H1 (cell line): ENCODE measurements at regions not wholly inside any gene's neighbourhood (a gene's known extent, or its start where the extent isn't known, plus 50 kb on each side); places are given as distances from the start of the nearest gene placed in this dataset.

Experiments
- CTCF ChIA-PET: fragments of 300-600 bp; sonication (Branson Sonifier 250); formaldehyde crosslinking; loops from one replicate; lab custom pipeline; 2021; ENCODE audit not compliant: partially characterized antibody; lab: Charles Lee
- POLR2A ChIA-PET: fragments of 300-600 bp; sonication (Branson Sonifier 250); formaldehyde crosslinking; loops from one replicate; lab custom pipeline; 2021; ENCODE audit warnings: inconsistent platforms; ENCODE audit not compliant: partially characterized antibody; lab: Charles Lee
- DNase-seq, 2 experiments: peaks; one replicate each; pipeline versions ENCODE4 v3.0.0 to v3.0.0-alpha.2; 2010 to 2022; ENCODE audit warnings: low spot score in 2 of 2, low read depth in 1 of 2, mixed read lengths in 1 of 2
- FAIRE-seq: peaks from 2 replicates; lab custom pipeline; 2011; peaks lifted over from hg19 to GRCh38; lab: Jason Lieb, UNC
- H2AFZ ChIP-seq: 2 replicates; pipeline ENCODE4 v1.8.1; 2012; ENCODE audit warnings: low read length, inconsistent platforms
- H2AK5ac ChIP-seq: 2 replicates; pipeline ENCODE4 v1.6.1; 2013; ENCODE audit warnings: low read depth, low read length
- H2BK120ac ChIP-seq: replicated peaks from 2 replicates; pipeline ENCODE3; 2013; ENCODE audit warnings: low read depth, low read length, inconsistent platforms
- H2BK12ac ChIP-seq: 2 replicates; pipeline ENCODE4 v1.6.1; 2013; ENCODE audit warnings: low read depth, low read length
- H2BK15ac ChIP-seq: 2 replicates; pipeline ENCODE4 v1.6.1; 2013; ENCODE audit warnings: low read length
- H2BK20ac ChIP-seq: 2 replicates; pipeline ENCODE4 v1.6.1; 2013; ENCODE audit warnings: low read length
- H2BK5ac ChIP-seq: 2 replicates; pipeline ENCODE4 v1.6.1; 2013; ENCODE audit warnings: low read depth, low read length
- H3K14ac ChIP-seq: 2 replicates; pipeline ENCODE4 v1.6.1; 2013; ENCODE audit warnings: inconsistent platforms; ENCODE audit not compliant: insufficient read length
- H3K18ac ChIP-seq: 2 replicates; pipeline ENCODE4 v1.6.1; 2013; ENCODE audit warnings: low read length; ENCODE audit errors: extremely low read depth
- H3K23ac ChIP-seq: 2 replicates; pipeline ENCODE4 v1.6.1; 2013; ENCODE audit warnings: inconsistent platforms; ENCODE audit not compliant: insufficient read length
- H3K23me2 ChIP-seq: 2 replicates; pipeline ENCODE4 v1.6.1; 2013; ENCODE audit warnings: low read depth, low read length
- H3K27ac ChIP-seq: 2 replicates; pipeline ENCODE4 v1.6.1; 2011; ENCODE audit warnings: low read depth, low read length, inconsistent platforms
- H3K27me3 ChIP-seq, 4 experiments: replicated peaks in 1 of 4; 1 replicate in 1 of 4; 2 replicates in 3 of 4; pipeline versions ENCODE4 v1.6.1 to v1.8.1; 2011 to 2013; ENCODE audit warnings: low read length in 3 of 4, mild to moderate bottlenecking in 3 of 4, inconsistent platforms in 2 of 4, mixed read lengths in 2 of 4, moderate library complexity in 1 of 4; ENCODE audit not compliant: control insufficient read depth in 3 of 4, insufficient read depth in 3 of 4; ENCODE audit errors: extremely low read depth in 1 of 4
- H3K36me3 ChIP-seq, 4 experiments: 2 replicates each; pipeline versions ENCODE4 v1.6.1 to v1.8.1; 2011 to 2013; ENCODE audit warnings: mild to moderate bottlenecking in 4 of 4, low read length in 3 of 4, moderate library complexity in 2 of 4, control low read depth in 1 of 4, inconsistent platforms in 1 of 4; ENCODE audit not compliant: insufficient read depth in 4 of 4, control insufficient read depth in 2 of 4
- H3K4ac ChIP-seq: replicated peaks from 2 replicates; pipeline ENCODE3; 2013; ENCODE audit warnings: low read length, low read depth, mixed read lengths, inconsistent platforms; ENCODE audit not compliant: insufficient read length
- H3K4me1 ChIP-seq, 4 experiments: replicated peaks in 1 of 4; 1 replicate in 1 of 4; 2 replicates in 3 of 4; pipeline versions ENCODE4 v1.6.1 to v1.8.1; 2011 to 2013; ENCODE audit warnings: low read length in 3 of 4, inconsistent platforms in 2 of 4, mixed read lengths in 1 of 4; ENCODE audit not compliant: insufficient read depth in 4 of 4, control insufficient read depth in 3 of 4
- H3K4me2 ChIP-seq, 2 experiments: 2 replicates each; pipeline versions ENCODE4 v1.6.1 to v1.8.1; 2011 to 2013; ENCODE audit warnings: low read depth in 2 of 2, low read length in 2 of 2, control low read depth in 1 of 2, inconsistent platforms in 1 of 2, mild to moderate bottlenecking in 1 of 2; ENCODE audit not compliant: insufficient read depth in 1 of 2
- H3K4me3 ChIP-seq, 4 experiments: fragments of 200-600, 300-600 bp in 1 of 4; sonication (generic), shearing (Covaris generic), sonication (Bioruptor Twin) in 1 of 4; 2 replicates each; pipeline versions ENCODE4 v1.5.1 to v1.8.1; 2011 to 2016; ENCODE audit warnings: low read length in 4 of 4, low read depth in 3 of 4, control low read depth in 2 of 4, inconsistent platforms in 2 of 4, mild to moderate bottlenecking in 2 of 4, mixed read lengths in 1 of 4, moderate library complexity in 1 of 4; ENCODE audit not compliant: insufficient read depth in 2 of 4; ENCODE audit errors: extremely low read depth in 1 of 4
- H3K56ac ChIP-seq: replicated peaks from 2 replicates; pipeline ENCODE3; 2013; ENCODE audit warnings: low read depth, mild to moderate bottlenecking, mixed read lengths, low read length, inconsistent platforms; ENCODE audit not compliant: insufficient read length
- H3K79me1 ChIP-seq: 2 replicates; pipeline ENCODE4 v1.6.1; 2013; ENCODE audit warnings: low read depth, low read length, control low read depth
- H3K79me2 ChIP-seq, 2 experiments: 2 replicates each; pipeline versions ENCODE4 v1.6.1 to v1.8.1; 2012 to 2013; ENCODE audit warnings: low read length in 2 of 2, mild to moderate bottlenecking in 2 of 2, inconsistent platforms in 1 of 2; ENCODE audit not compliant: insufficient read depth in 2 of 2, control insufficient read depth in 1 of 2
- H3K9ac ChIP-seq, 4 experiments: replicated peaks in 1 of 4; 1 replicate in 1 of 4; 2 replicates in 3 of 4; pipeline versions ENCODE4 v1.6.1 to v1.8.1; 2011 to 2013; ENCODE audit warnings: low read depth in 3 of 4, low read length in 3 of 4, control low read depth in 2 of 4, mild to moderate bottlenecking in 2 of 4, moderate library complexity in 2 of 4, inconsistent platforms in 1 of 4; ENCODE audit errors: extremely low read depth in 1 of 4
- H3K9me3 ChIP-seq, 2 experiments: 2 replicates each; pipeline versions ENCODE4 v1.6.1 to v1.8.1; 2012 to 2013; ENCODE audit warnings: mild to moderate bottlenecking in 2 of 2, moderate library complexity in 2 of 2, control low read depth in 1 of 2, inconsistent platforms in 1 of 2, low read depth in 1 of 2, low read length in 1 of 2, mixed read lengths in 1 of 2; ENCODE audit not compliant: insufficient read depth in 2 of 2
- H4K20me1 ChIP-seq, 2 experiments: replicated peaks in 1 of 2; 2 replicates each; pipeline versions ENCODE3 to v1.8.1; 2011 to 2013; ENCODE audit warnings: inconsistent platforms in 2 of 2, low read length in 2 of 2, mild to moderate bottlenecking in 1 of 2; ENCODE audit not compliant: insufficient read depth in 2 of 2, control insufficient read depth in 1 of 2
- H4K5ac ChIP-seq: 2 replicates; pipeline ENCODE4 v1.6.1; 2013; ENCODE audit warnings: low read length, low read depth, mixed read lengths, inconsistent platforms; ENCODE audit not compliant: insufficient read length
- H4K8ac ChIP-seq: 2 replicates; pipeline ENCODE4 v1.8.0; 2013; ENCODE audit warnings: mild to moderate bottlenecking, moderate library complexity, low read length, inconsistent platforms; ENCODE audit not compliant: insufficient read depth; ENCODE audit errors: extremely low read depth
- H4K91ac ChIP-seq: replicated peaks from 2 replicates; pipeline ENCODE3; 2013; ENCODE audit warnings: low read length, mixed read lengths, inconsistent platforms; ENCODE audit not compliant: insufficient read length
- GABPA ChIP-seq: IDR thresholded peaks from 2 replicates; pipeline ENCODE4 v1.6.1; 2011; ENCODE audit warnings: mild to moderate bottlenecking, low read length, moderate library complexity, borderline replicate concordance; ENCODE audit not compliant: insufficient read depth
- HDAC6 ChIP-seq: IDR thresholded peaks from one replicate; pipeline ENCODE4 v1.7.1; 2012; ENCODE audit warnings: low read depth, mild to moderate bottlenecking, inconsistent platforms, low read length, moderate library complexity
- KDM5A ChIP-seq: fragments of 200-600 bp; IDR thresholded peaks from 2 replicates; pipeline ENCODE4 v1.7.1; 2012; ENCODE audit warnings: mild to moderate bottlenecking, low read length, inconsistent platforms, mixed read lengths
- POLR2A ChIP-seq, 2 experiments: IDR thresholded peaks; 1 replicate in 1 of 2; 2 replicates in 1 of 2; pipeline ENCODE4 v1.6.1; 2011; ENCODE audit warnings: low read depth in 2 of 2, low read length in 2 of 2, mild to moderate bottlenecking in 2 of 2; ENCODE audit errors: control extremely low read depth in 1 of 2
- RNF2 ChIP-seq: fragments of 200-900, 300-1000 bp; sonication (generic); IDR thresholded peaks from 2 replicates; pipeline ENCODE4 v1.7.1; 2016; ENCODE audit warnings: borderline replicate concordance, low read depth, mild to moderate bottlenecking, antibody characterized with exemption, low read length; ENCODE audit not compliant: poor library complexity, severe bottlenecking; ENCODE audit errors: missing control alignments
- SP2 ChIP-seq: IDR thresholded peaks from 2 replicates; pipeline ENCODE4 v1.6.1; 2012; ENCODE audit warnings: mild to moderate bottlenecking, low read length, inconsistent platforms
- WGBS, 2 experiments: shearing (Covaris generic) in 1 of 2; methylation state at CpG; one replicate each; pipeline versions ENCODE4 v1.1.6 to v1.1.7; 2013 to 2015; ENCODE audit warnings: low lambda C conversion rate in 2 of 2, mixed read lengths in 2 of 2, inconsistent platforms in 1 of 2, low coverage in 1 of 2, missing lambda C conversion rate in 1 of 2; ENCODE audit not compliant: insufficient replicate concordance in 2 of 2, insufficient coverage in 1 of 2, insufficient read length in 1 of 2; ENCODE audit errors: extremely low coverage in 1 of 2, missing lambda C conversion rate in 1 of 2; 5-methylcytosine and 5-hydroxymethylcytosine counted together

DNA sequence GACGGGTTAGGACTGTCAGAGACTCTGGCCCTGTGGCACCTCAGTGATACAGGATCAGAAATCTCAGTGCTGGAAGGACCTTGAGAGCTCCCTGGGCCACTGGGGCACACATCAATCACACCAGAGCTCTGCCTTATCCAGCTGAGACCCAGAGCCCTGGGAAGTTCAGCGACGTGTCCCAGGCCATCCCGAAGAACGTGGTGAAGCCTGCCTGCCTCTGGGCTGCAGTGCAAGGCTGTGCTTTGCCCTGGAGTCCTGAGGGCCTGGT lies 79.8 kb upstream of the MGMT start:
- WGBS, 2 experiments: 87% methylated on average over 5 of the region's 5 CpGs; no CpG with 5 or more reads in 1 of the 2 experiments
- Histone ChIP-seq H3K23ac (no peak overlapping the region), H2AK5ac (no peak overlapping the region), H4K20me1 (no peaks in the 10 kb centered on the region), H3K79me1 (no peaks in the 10 kb centered on the region), H3K14ac (no peak overlapping the region), H3K4me1 (no peaks in the 10 kb centered on the region), H4K5ac (no peak overlapping the region), H2BK120ac (no peak overlapping the region), H3K36me3 (no peaks in the 10 kb centered on the region), H3K23me2 (no peaks in the 10 kb centered on the region), H3K27ac (no peak overlapping the region), H3K79me2 (no peaks in the 10 kb centered on the region), H2BK5ac (no peak overlapping the region), H3K9ac (no peak overlapping the region), H4K91ac (no peak overlapping the region), H2AFZ (no peak overlapping the region), H4K8ac (no peak overlapping the region), H3K9me3 (no peaks in the 10 kb centered on the region), H3K56ac (no peak overlapping the region), H3K18ac (no peak overlapping the region), H2BK15ac (no peak overlapping the region), H3K27me3 (no peaks in the 10 kb centered on the region), H3K4ac (no peak overlapping the region), H2BK12ac (no peak overlapping the region), H3K4me3 (no peak overlapping the region), H2BK20ac (no peak overlapping the region), H3K4me2 (no peak overlapping the region)
- CTCF ChIA-PET: interaction anchor here (1.2 kb wide), 1 partner anchor 10 kb away, joined by 3 read pairs; no protein-coding TSS in a partner anchor
- POLR2A ChIA-PET: no interaction called here
- DNase-seq (no peak), FAIRE-seq (no peak)
- TF ChIP-seq SP2 (no peak), GABPA (no peak), HDAC6 (no peak), POLR2A (IDR thresholded peaks at IDR 0.05; ENCODE audit: control extremely low read depth in 1 of 2, low read depth in 2 of 2, low read length in 2 of 2) (no peak), KDM5A (no peak), RNF2 (no peak)
